GM06990 (cell line): ENCODE measurements at regions not wholly inside any gene's neighbourhood (a gene's known extent, or its start where the extent isn't known, plus 50 kb on each side); places are given as distances from the start of the nearest gene placed in this dataset.
"Not testable (repeated sequence)": the region's sequence is repeated elsewhere in the genome, so short reads cannot be mapped to it uniquely, and the experiment has no call there.

Experiments
- DNase-seq: peaks from one replicate; pipeline ENCODE4 v3.0.0-alpha.2; 2011; ENCODE audit not compliant: insufficient read length; ENCODE audit errors: extremely low read depth
- H3K27me3 ChIP-seq: replicated peaks from 2 replicates; pipeline ENCODE4 v1.6.0; 2011; ENCODE audit warnings: low read length; ENCODE audit not compliant: control insufficient read depth, insufficient read depth
- H3K36me3 ChIP-seq: 2 replicates; pipeline ENCODE4 v1.5.1; 2011; ENCODE audit warnings: low read length; ENCODE audit not compliant: control insufficient read depth, insufficient read depth
- H3K4me3 ChIP-seq: replicated peaks from 2 replicates; pipeline ENCODE4 v1.5.1; 2011; ENCODE audit warnings: low read depth, mild to moderate bottlenecking, control low read depth, low read length
- CTCF ChIP-seq: IDR thresholded peaks from 2 replicates; pipeline ENCODE4 v1.5.1; 2011; ENCODE audit warnings: low read length, control low read depth, mild to moderate bottlenecking, inconsistent platforms; ENCODE audit not compliant: insufficient read depth, poor library complexity, severe bottlenecking

- no peak overlapping the region for H3K4me3 ChIP-seq
- no peak for TF ChIP-seq CTCF
- no peak for DNase-seq
- no peaks in the 10 kb centered on the region for H3K36me3 ChIP-seq
- no peaks in the 10 kb centered on the region; the same call in 1 of the 2 replicates for H3K27me3 ChIP-seq
These were observed 122.2 kb downstream of the MPP7 start for GRCh38 chr10:28180654-28181053.

- TF ChIP-seq CTCF = no peak
- Histone ChIP-seq H3K4me3 (no peak overlapping the region), H3K36me3 (no peaks in the 10 kb centered on the region), H3K27me3 (no peaks in the 10 kb centered on the region)
- no peak for DNase-seq
These were observed 123.1 kb downstream of the MPP7 start for GRCh38 chr10:28179743-28180099.

- Histone ChIP-seq H3K27me3 (no peaks in the 10 kb centered on the region), H3K4me3 (no peak overlapping the region), H3K36me3 (no peaks in the 10 kb centered on the region)
- peak; percentile 3 for DNase-seq
- TF ChIP-seq CTCF = peak; percentile 70
These were observed 123.7 kb downstream of the MPP7 start for GRCh38 chr10:28179006-28179742.

GRCh38 chr10:28177944-28178637 lies 124.8 kb downstream of the MPP7 start:
- no peak for TF ChIP-seq CTCF
- no peaks in the 10 kb centered on the region for H3K27me3 ChIP-seq
- no peaks in the 10 kb centered on the region for H3K36me3 ChIP-seq
- DNase-seq = peak; percentile 8
- no peak overlapping the region for H3K4me3 ChIP-seq

GRCh38 chr10:28176498-28176897 lies 126.4 kb downstream of the MPP7 start:
- not testable (repeated sequence) for DNase-seq, H3K27me3 ChIP-seq, H3K4me3 ChIP-seq, H3K36me3 ChIP-seq

GRCh38 chr10:28172223-28172610 lies 130.6 kb downstream of the MPP7 start:
- no peak for DNase-seq
- Histone ChIP-seq H3K36me3 (no peaks in the 10 kb centered on the region), H3K27me3 (no peaks in the 10 kb centered on the region), H3K4me3 (no peak overlapping the region)
- TF ChIP-seq CTCF = no peak
